ENCODE measurements at regions not wholly inside any gene's neighbourhood (a gene's known extent, or its start where the extent isn't known, plus 50 kb on each side); places are given as distances from the start of the nearest gene placed in this dataset.
"Not testable (repeated sequence)": the region's sequence is repeated elsewhere in the genome, so short reads cannot be mapped to it uniquely, and the experiment has no call there.

- no peak for DNase-seq (ENCODE audit: low spot score)
- no peak overlapping the region for H3K27ac ChIP-seq
- no peak for TF ChIP-seq CTCF (IDR thresholded peaks at IDR 0.05)
- H3K36me3 ChIP-seq, result no peaks in the 10 kb centered on the region
- no peak overlapping the region for H3K4me3 ChIP-seq
- H3K4me1 ChIP-seq, result no peaks in the 10 kb centered on the region
- H3K27me3 ChIP-seq, result no peaks in the 10 kb centered on the region
- H3K9me3 ChIP-seq, result no peaks in the 10 kb centered on the region
Observed at GRCh38 chr1:53395671-53396215, 63.5 kb upstream of the DMRTB1 start.

- H3K4me3 ChIP-seq, result no peak overlapping the region
- H3K4me1 ChIP-seq, result no peaks in the 10 kb centered on the region
- no peaks in the 10 kb centered on the region for H3K27me3 ChIP-seq
- DNase-seq (ENCODE audit: low spot score), result no peak
- H3K27ac ChIP-seq, result no peak overlapping the region
- no peaks in the 10 kb centered on the region for H3K9me3 ChIP-seq
- no peak for TF ChIP-seq CTCF (IDR thresholded peaks at IDR 0.05)
- no peaks in the 10 kb centered on the region for H3K36me3 ChIP-seq
Observed at GRCh38 chr1:53396573-53397268, 62.5 kb upstream of the DMRTB1 start.

- Histone ChIP-seq H3K27ac (no peak overlapping the region), H3K27me3 (no peaks in the 10 kb centered on the region), H3K9me3 (no peaks in the 10 kb centered on the region), H3K4me1 (no peaks in the 10 kb centered on the region), H3K36me3 (no peaks in the 10 kb centered on the region), H3K4me3 (no peak overlapping the region)
- no peak for DNase-seq (ENCODE audit: low spot score)
- no peak for TF ChIP-seq CTCF (IDR thresholded peaks at IDR 0.05)
Observed at GRCh38 chr1:53398091-53398490, 61.1 kb upstream of the DMRTB1 start.

GRCh38 chr1:53398576-53399365 is 60.4 kb upstream of the DMRTB1 start:
- Histone ChIP-seq H3K27ac (no peak overlapping the region), H3K27me3 (no peaks in the 10 kb centered on the region), H3K4me1 (no peaks in the 10 kb centered on the region), H3K9me3 (no peaks in the 10 kb centered on the region), H3K4me3 (no peak overlapping the region), H3K36me3 (no peaks in the 10 kb centered on the region)
- no peak for TF ChIP-seq CTCF (IDR thresholded peaks at IDR 0.05)
- DNase-seq (ENCODE audit: low spot score), result no peak

GRCh38 chr1:53399370-53400133 is 59.6 kb upstream of the DMRTB1 start:
- H3K9me3 ChIP-seq; H3K27me3 ChIP-seq; DNase-seq (ENCODE audit: low spot score); H3K4me1 ChIP-seq; H3K36me3 ChIP-seq; H3K4me3 ChIP-seq; H3K27ac ChIP-seq: not testable (repeated sequence)
